ENCODE measurements at regions not wholly inside any gene's neighbourhood (a gene's known extent, or its start where the extent isn't known, plus 50 kb on each side); places are given as distances from the start of the nearest gene placed in this dataset.

DNA sequence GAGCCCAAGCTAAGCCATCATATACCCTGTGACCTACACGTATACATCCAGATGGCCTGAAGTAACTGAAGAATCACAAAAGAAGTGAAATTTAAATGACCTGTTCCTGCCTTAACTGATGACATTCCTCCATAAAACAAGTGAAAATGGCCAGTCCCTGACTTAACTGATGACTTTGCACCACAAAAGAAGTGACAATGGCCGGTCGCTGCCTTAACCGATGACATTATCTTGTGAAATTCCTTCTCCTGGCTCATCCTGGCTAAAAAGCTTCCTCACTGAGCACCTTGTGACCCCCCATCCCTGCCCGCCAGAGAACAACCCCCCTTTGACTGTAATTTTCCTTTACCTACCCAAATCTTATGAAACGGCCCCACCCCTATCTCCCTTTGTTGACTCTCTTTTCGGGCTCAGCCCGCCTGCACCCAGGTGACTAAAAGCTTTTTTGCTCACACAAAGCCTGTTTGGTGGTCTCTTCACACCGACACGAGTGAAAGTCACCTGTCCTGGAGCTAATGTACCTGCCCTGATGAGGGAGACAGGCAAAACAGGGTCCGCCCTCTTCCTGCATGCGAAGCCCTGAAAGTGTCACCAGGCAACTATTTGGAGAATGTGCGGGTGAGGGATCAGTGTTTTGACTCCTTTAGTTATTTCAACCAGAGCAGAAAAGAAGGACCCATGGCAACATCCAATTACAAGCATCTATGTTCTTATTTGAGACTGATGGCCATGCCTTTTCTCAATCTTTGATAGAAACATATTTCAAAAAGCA, 266.1 kb downstream of the SMARCA2 start:
- BruUV-seq (replicated peaks), result no TSS peak
- H3K27ac ChIP-seq (ENCODE audit: extremely low read length, insufficient read depth, low read length), result no peak overlapping the region
- no peak overlapping the region for H3K9ac ChIP-seq (ENCODE audit: insufficient read depth, low read depth, low read length)
- no peaks in the 10 kb centered on the region for H3K79me2 ChIP-seq (ENCODE audit: insufficient read depth, low read length)
- POLR2A ChIA-PET, result no interaction called here
- H4K20me1 ChIP-seq (ENCODE audit: insufficient read depth, low read length), result no peaks in the 10 kb centered on the region
- H2AFZ ChIP-seq (ENCODE audit: low read length), result no peak overlapping the region
- H3K4me1 ChIP-seq (ENCODE audit: insufficient read depth, low read length), result peaks cover 3% of the 10 kb centered on the region
- CTCF ChIA-PET (ENCODE audit: low intra/inter-chr PET ratio, low total read pairs), result no interaction called here
- TF ChIP-seq, protein P1, sequence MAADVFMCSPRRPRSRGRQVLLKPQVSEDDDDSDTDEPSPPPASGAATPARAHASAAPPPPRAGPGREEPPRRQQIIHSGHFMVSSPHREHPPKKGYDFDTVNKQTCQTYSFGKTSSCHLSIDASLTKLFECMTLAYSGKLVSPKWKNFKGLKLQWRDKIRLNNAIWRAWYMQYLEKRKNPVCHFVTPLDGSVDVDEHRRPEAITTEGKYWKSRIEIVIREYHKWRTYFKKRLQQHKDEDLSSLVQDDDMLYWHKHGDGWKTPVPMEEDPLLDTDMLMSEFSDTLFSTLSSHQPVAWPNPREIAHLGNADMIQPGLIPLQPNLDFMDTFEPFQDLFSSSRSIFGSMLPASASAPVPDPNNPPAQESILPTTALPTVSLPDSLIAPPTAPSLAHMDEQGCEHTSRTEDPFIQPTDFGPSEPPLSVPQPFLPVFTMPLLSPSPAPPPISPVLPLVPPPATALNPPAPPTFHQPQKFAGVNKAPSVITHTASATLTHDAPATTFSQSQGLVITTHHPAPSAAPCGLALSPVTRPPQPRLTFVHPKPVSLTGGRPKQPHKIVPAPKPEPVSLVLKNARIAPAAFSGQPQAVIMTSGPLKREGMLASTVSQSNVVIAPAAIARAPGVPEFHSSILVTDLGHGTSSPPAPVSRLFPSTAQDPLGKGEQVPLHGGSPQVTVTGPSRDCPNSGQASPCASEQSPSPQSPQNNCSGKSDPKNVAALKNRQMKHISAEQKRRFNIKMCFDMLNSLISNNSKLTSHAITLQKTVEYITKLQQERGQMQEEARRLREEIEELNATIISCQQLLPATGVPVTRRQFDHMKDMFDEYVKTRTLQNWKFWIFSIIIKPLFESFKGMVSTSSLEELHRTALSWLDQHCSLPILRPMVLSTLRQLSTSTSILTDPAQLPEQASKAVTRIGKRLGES (CRISPR knock-in tag; IDR thresholded peaks at IDR 0.05; ENCODE audit: borderline replicate concordance), result no peak
- no peak for TF ChIP-seq RELA (CRISPR knock-in tag; IDR thresholded peaks at IDR 0.05)
- no peak for TF ChIP-seq ZNF564 (CRISPR knock-in tag; IDR thresholded peaks at IDR 0.05)
- no peak for TF ChIP-seq BRD4 (CRISPR knock-in tag; IDR thresholded peaks at IDR 0.05)
- TF ChIP-seq PHB2 (IDR thresholded peaks at IDR 0.05; ENCODE audit: partially characterized antibody), result no peak
- no peak for TF ChIP-seq ZNF510 (CRISPR knock-in tag; IDR thresholded peaks at IDR 0.05; ENCODE audit: low read depth)
- no peak for TF ChIP-seq ZFP90 (CRISPR knock-in tag; IDR thresholded peaks at IDR 0.05; ENCODE audit: borderline replicate concordance)
- no peak for TF ChIP-seq ZNF543 (CRISPR knock-in tag; IDR thresholded peaks at IDR 0.05)
- no peak for DNase-seq (ENCODE audit: low spot score)
- H3K36me3 ChIP-seq (replicated peaks in 1 of 2; ENCODE audit: control insufficient read depth in 1 of 2, insufficient read depth in 2 of 2, low read length in 2 of 2), result no peaks in the 10 kb centered on the region
- intact Hi-C loops (cut with micrococcal nuclease; ENCODE audit: unreplicated experiment), result no loop called here
- 49% methylated on average over 13 of the region's 13 CpGs for WGBS (ENCODE audit: low lambda C conversion rate)
- no peak for ATAC-seq
- no peak for FAIRE-seq
- 0 out of 5 replicates have a peak, but pooled peaks cover 0 to 2% of the 10 kb centered on the region in 2 experiments for H3K27me3 ChIP-seq (ENCODE audit: control insufficient read depth in 1 of 2, insufficient read depth in 2 of 2, low read length in 2 of 2)
- in situ Hi-C loops (cut with HindIII; ENCODE audit: extremely low pct_ligation_motif_present, low pct_unique_long_range_greater_than_20kb), result no loop called here
- no peaks in the 10 kb centered on the region for H3K9me3 ChIP-seq (ENCODE audit: low read length)
- no peak overlapping the region for H3K4me3 ChIP-seq (replicated peaks in 1 of 3; ENCODE audit: insufficient read depth in 1 of 3, low read depth in 2 of 3, low read length in 3 of 3)
- H3K4me2 ChIP-seq (ENCODE audit: low read depth, low read length), result no peak overlapping the region

Data from HepG2 (cell line).